Mucosa of descending colon (tissue), 3 donors: ENCODE measurements at regions not wholly inside any gene's neighbourhood (a gene's known extent, or its start where the extent isn't known, plus 50 kb on each side); places are given as distances from the start of the nearest gene placed in this dataset.

ENCODE experiments used
- ATAC-seq: fragments of 200-7000 bp; cut with Tn5 transposase; one replicate; pipeline ENCODE4 v1.9.1; 2020; ENCODE audit warnings: mild to moderate bottlenecking, moderate library complexity
- DNase-seq, 3 donors: peaks; one replicate each; pipeline ENCODE4 v3.0.0-alpha.2; 2020
- H3K36me3 ChIP-seq: fragments of 200-600 bp; one replicate; pipeline ENCODE4 v1.8.0; 2021; ENCODE audit warnings: low read depth, mild to moderate bottlenecking
- H3K4me1 ChIP-seq: fragments of 200-600 bp; one replicate; pipeline ENCODE4 v1.8.0; 2021; ENCODE audit warnings: low read depth, mild to moderate bottlenecking
- H3K4me3 ChIP-seq: fragments of 200-600 bp; one replicate; pipeline ENCODE4 v1.8.0; 2021; ENCODE audit warnings: mild to moderate bottlenecking
- H3K9me3 ChIP-seq: fragments of 200-600 bp; one replicate; pipeline ENCODE4 v1.8.0; 2021; ENCODE audit warnings: mild to moderate bottlenecking
- CTCF ChIP-seq: fragments of 200-600 bp; IDR thresholded peaks from one replicate; pipeline ENCODE4 v1.8.0; 2022; ENCODE audit warnings: antibody characterized with exemption, mild to moderate bottlenecking
- intact Hi-C, 2 donors: fragments of 100-400 bp; cut with DNase I in 1 of 2; cut with micrococcal nuclease in 1 of 2; formaldehyde crosslinking; loops; one replicate each; pipeline versions ENCODE4 v1.11.0 to v1.11.1; 2022; cut with DNase I, micrococcal nuclease
- donor health status: DM: no; HTN: no; CAD: no; lungs with moderate emphysema.
- donor health status: DM: no; HTN: no; CAD: no.
- donor health status: DM: no; HTN: yes; CAD: no.

- no peak for ATAC-seq
- no peaks in the 10 kb centered on the region for H3K36me3 ChIP-seq
Measured at GRCh38 chr6:74603322-74604076, 602.4 kb downstream of the COL12A1 start.

GRCh38 chr6:74602206-74602605, 603.6 kb downstream of the COL12A1 start:
- TF ChIP-seq CTCF = no peak
- ATAC-seq (no peak), DNase-seq (no peak)
- Histone ChIP-seq H3K4me1 (no peaks in the 10 kb centered on the region), H3K9me3 (no peaks in the 10 kb centered on the region), H3K36me3 (no peaks in the 10 kb centered on the region), H3K4me3 (no peak overlapping the region)
- intact Hi-C loops = no loop called here

More at GRCh38 chr6:74603322-74604076, 602.4 kb downstream of the COL12A1 start:
- no peak for DNase-seq
- intact Hi-C loops = no loop called here
- no peaks in the 10 kb centered on the region for H3K4me1 ChIP-seq
- H3K4me3 ChIP-seq = no peak overlapping the region
- H3K9me3 ChIP-seq = no peaks in the 10 kb centered on the region
- TF ChIP-seq CTCF = no peak

- DNase-seq = no peak
- intact Hi-C loops = no loop called here
- no peak for TF ChIP-seq CTCF
- Histone ChIP-seq H3K4me1 (no peaks in the 10 kb centered on the region), H3K4me3 (no peak overlapping the region), H3K9me3 (no peaks in the 10 kb centered on the region), H3K36me3 (no peaks in the 10 kb centered on the region)
- no peak for ATAC-seq
Measured at GRCh38 chr6:74598462-74599393, 607.1 kb downstream of the COL12A1 start.

- H3K9me3 ChIP-seq = no peaks in the 10 kb centered on the region
- no peak for TF ChIP-seq CTCF
- no peak overlapping the region for H3K4me3 ChIP-seq
- DNase-seq (no peak), ATAC-seq (no peak)
- intact Hi-C loops = no loop called here
- no peaks in the 10 kb centered on the region for H3K36me3 ChIP-seq
- no peaks in the 10 kb centered on the region for H3K4me1 ChIP-seq
Measured at GRCh38 chr6:74597840-74598239, 608.0 kb downstream of the COL12A1 start.

- no peak for DNase-seq
- intact Hi-C loops = no loop called here
- no peaks in the 10 kb centered on the region for H3K4me1 ChIP-seq
- ATAC-seq = no peak
- no peak for TF ChIP-seq CTCF
- no peaks in the 10 kb centered on the region for H3K9me3 ChIP-seq
- no peak overlapping the region for H3K4me3 ChIP-seq
- no peaks in the 10 kb centered on the region for H3K36me3 ChIP-seq
Measured at GRCh38 chr6:74597266-74597665, 608.6 kb downstream of the COL12A1 start.
